ENCODE measurements at regions not wholly inside any gene's neighbourhood (a gene's known extent, or its start where the extent isn't known, plus 50 kb on each side); places are given as distances from the start of the nearest gene placed in this dataset.

GRCh38 chr6:21375151-21376116 is 218.1 kb upstream of the SOX4 start:
- TF ChIP-seq CTCF (IDR thresholded peaks at IDR 0.05) (no peak), EZH2 (IDR thresholded peaks at IDR 0.05; ENCODE audit: borderline replicate concordance, insufficient read depth, low read depth, low read length, poor library complexity, severe bottlenecking) (no peak)

Data from B cell (primary cell).